ENCODE measurements at regions not wholly inside any gene's neighbourhood (a gene's known extent, or its start where the extent isn't known, plus 50 kb on each side); places are given as distances from the start of the nearest gene placed in this dataset.

GRCh38 chr16:72234387-72234786 lies 62.4 kb upstream of the PMFBP1 start:
- no peak for DNase-seq (ENCODE audit: extremely low read depth in 1 of 2, low read depth in 1 of 2)

GRCh38 chr16:72228014-72228413 lies 56.1 kb upstream of the PMFBP1 start:
- DNase-seq (ENCODE audit: extremely low read depth in 1 of 2, low read depth in 1 of 2) = no peak

- DNase-seq (ENCODE audit: extremely low read depth in 1 of 2, low read depth in 1 of 2) = no peak
These were observed 54.2 kb upstream of the PMFBP1 start for GRCh38 chr16:72226136-72226535.

GRCh38 chr16:72224260-72224768 lies 52.4 kb upstream of the PMFBP1 start:
- no peak for DNase-seq (ENCODE audit: extremely low read depth in 1 of 2, low read depth in 1 of 2)

GRCh38 chr16:72222503-72222902 lies 50.5 kb upstream of the PMFBP1 start:
- no peak for DNase-seq (ENCODE audit: extremely low read depth in 1 of 2, low read depth in 1 of 2)
